Uterus (tissue), 2 donors: ENCODE measurements at regions not wholly inside any gene's neighbourhood (a gene's known extent, or its start where the extent isn't known, plus 50 kb on each side); places are given as distances from the start of the nearest gene placed in this dataset.
"Not testable (repeated sequence)": the region's sequence is repeated elsewhere in the genome, so short reads cannot be mapped to it uniquely, and the experiment has no call there.

ENCODE experiments used
- POLR2A ChIP-seq, 2 donors: fragments of 450-650 bp; IDR thresholded peaks; one replicate each; pipeline ENCODE4 v1.6.1; 2016; ENCODE audit warnings: antibody characterized with exemption in 2 of 2, mild to moderate bottlenecking in 1 of 2, moderate library complexity in 1 of 2
- TF ChIP-seq, protein P1 (sequence below), 4 experiments: fragments of 200-600 bp in 2 of 4; fragments of 450-650 bp in 2 of 4; sonication (generic) in 2 of 4; IDR thresholded peaks; one replicate each; pipeline ENCODE4 v1.5.1; 2016 to 2019; ENCODE audit warnings: antibody characterized with exemption in 4 of 4, mild to moderate bottlenecking in 2 of 4, moderate library complexity in 1 of 4

GRCh38 chr7:150119966-150120365 lies 203.2 kb upstream of the LRRC61 start:
- TF ChIP-seq, protein P1, sequence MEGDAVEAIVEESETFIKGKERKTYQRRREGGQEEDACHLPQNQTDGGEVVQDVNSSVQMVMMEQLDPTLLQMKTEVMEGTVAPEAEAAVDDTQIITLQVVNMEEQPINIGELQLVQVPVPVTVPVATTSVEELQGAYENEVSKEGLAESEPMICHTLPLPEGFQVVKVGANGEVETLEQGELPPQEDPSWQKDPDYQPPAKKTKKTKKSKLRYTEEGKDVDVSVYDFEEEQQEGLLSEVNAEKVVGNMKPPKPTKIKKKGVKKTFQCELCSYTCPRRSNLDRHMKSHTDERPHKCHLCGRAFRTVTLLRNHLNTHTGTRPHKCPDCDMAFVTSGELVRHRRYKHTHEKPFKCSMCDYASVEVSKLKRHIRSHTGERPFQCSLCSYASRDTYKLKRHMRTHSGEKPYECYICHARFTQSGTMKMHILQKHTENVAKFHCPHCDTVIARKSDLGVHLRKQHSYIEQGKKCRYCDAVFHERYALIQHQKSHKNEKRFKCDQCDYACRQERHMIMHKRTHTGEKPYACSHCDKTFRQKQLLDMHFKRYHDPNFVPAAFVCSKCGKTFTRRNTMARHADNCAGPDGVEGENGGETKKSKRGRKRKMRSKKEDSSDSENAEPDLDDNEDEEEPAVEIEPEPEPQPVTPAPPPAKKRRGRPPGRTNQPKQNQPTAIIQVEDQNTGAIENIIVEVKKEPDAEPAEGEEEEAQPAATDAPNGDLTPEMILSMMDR (IDR thresholded peaks at IDR 0.05), result not testable (repeated sequence)
- not testable (repeated sequence) for TF ChIP-seq POLR2A (IDR thresholded peaks at IDR 0.05)
